ENCODE measurements at regions not wholly inside any gene's neighbourhood (a gene's known extent, or its start where the extent isn't known, plus 50 kb on each side); places are given as distances from the start of the nearest gene placed in this dataset.

DNA sequence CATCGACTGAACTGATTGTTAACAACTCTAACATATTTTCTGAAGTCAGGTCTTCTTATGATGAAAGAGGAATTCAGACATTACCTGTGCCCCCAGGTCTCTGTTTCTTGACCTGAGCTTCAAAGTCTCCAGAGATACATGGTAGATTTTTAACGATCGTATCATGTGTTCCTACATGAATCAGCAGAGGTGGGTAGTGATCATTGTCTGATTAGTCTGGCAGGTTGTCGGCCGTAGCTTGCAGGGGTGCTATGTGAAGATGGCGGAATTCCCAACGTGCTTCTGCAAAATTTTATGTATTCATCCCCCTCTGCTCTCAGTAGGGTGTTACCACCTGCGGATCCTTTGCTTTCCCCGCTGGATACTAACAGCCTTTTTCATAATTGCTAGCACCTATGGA is 581.9 kb downstream of the GATA3 start:
- DNase-seq: no peak
- peaks cover 0 to 2% of the 10 kb centered on the region in 2 donors for H3K4me1 ChIP-seq
- H3K36me3 ChIP-seq: no peaks in the 10 kb centered on the region
- H3K27me3 ChIP-seq: no peaks in the 10 kb centered on the region
- H3K9me3 ChIP-seq: no peaks in the 10 kb centered on the region
- intact Hi-C loops (cut with DNase I): no loop called here
- H3K4me3 ChIP-seq (replicated peaks in 1 of 3): no peak overlapping the region
- TF ChIP-seq, protein P1, sequence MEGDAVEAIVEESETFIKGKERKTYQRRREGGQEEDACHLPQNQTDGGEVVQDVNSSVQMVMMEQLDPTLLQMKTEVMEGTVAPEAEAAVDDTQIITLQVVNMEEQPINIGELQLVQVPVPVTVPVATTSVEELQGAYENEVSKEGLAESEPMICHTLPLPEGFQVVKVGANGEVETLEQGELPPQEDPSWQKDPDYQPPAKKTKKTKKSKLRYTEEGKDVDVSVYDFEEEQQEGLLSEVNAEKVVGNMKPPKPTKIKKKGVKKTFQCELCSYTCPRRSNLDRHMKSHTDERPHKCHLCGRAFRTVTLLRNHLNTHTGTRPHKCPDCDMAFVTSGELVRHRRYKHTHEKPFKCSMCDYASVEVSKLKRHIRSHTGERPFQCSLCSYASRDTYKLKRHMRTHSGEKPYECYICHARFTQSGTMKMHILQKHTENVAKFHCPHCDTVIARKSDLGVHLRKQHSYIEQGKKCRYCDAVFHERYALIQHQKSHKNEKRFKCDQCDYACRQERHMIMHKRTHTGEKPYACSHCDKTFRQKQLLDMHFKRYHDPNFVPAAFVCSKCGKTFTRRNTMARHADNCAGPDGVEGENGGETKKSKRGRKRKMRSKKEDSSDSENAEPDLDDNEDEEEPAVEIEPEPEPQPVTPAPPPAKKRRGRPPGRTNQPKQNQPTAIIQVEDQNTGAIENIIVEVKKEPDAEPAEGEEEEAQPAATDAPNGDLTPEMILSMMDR (IDR thresholded peaks at IDR 0.05): no peak
- TF ChIP-seq POLR2A (IDR thresholded peaks at IDR 0.05): no peak
- WGBS, 2 donors: 92 to 97% methylated on average over 9 of the region's 9 CpGs
- H3K27ac ChIP-seq: no peak overlapping the region

DNA sequence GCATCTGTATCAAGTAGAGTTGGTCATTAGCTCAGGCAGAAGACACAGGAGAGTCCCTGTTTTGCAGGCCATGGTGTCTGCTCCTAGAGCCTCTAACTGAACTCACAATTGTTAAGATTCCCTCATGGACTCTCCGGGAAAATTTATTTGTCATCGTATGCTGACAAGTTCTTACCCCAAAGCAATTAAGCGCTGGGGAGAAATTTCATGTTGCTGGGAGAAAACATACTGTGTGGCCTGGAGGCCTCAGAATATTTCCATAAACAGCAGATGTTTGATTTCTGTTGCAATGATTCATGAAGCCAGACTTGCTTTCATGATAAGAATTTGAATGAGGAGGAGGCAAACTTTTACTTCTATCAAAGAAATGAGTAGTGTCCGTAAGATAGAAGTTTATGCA is 583.2 kb downstream of the GATA3 start:
- TF ChIP-seq POLR2A (IDR thresholded peaks at IDR 0.05): no peak
- TF ChIP-seq, protein P1 (IDR thresholded peaks at IDR 0.05): no peak
- Histone ChIP-seq H3K27me3 (no peaks in the 10 kb centered on the region), H3K4me1 (peaks cover 0 to 2% of the 10 kb centered on the region in 2 donors), H3K36me3 (no peaks in the 10 kb centered on the region), H3K27ac (no peak overlapping the region), H3K9me3 (no peaks in the 10 kb centered on the region), H3K4me3 (replicated peaks in 1 of 3) (no peak overlapping the region)
- DNase-seq: no peak
- 74 to 86% methylated on average over 4 of the region's 4 CpGs for WGBS, 2 donors
- intact Hi-C loops (cut with DNase I): no loop called here

DNA sequence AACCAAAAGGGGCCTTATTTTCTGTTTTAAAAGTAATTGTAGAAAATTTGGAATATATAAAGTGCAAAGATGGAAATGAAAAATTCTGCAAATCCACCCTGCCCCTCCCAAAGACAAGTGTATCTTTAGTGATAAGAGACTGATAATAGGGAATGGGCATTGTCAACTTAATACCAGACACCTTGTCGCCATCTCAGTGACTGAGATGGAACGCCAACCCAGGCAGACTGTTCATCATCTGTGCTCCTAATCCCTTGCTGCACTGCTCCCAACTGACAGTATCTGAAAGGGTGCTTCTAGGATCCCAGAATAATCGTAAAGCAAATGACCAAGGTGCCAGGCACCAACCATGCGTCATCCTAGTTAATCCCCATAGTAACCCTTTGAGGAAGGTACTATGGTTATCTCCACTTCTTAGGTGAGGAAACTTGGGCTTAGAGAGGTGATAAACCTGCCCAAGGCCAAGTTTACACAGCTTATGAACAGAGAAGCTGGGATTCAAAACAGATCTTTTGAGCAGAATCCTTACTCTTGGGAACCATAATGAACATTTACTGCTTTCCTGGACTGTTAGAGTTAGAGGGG is 583.7 kb downstream of the GATA3 start:
- no peaks in the 10 kb centered on the region for H3K36me3 ChIP-seq
- H3K27ac ChIP-seq: no peak overlapping the region
- peaks cover 0 to 2% of the 10 kb centered on the region in 2 donors for H3K4me1 ChIP-seq
- no peak for TF ChIP-seq POLR2A (IDR thresholded peaks at IDR 0.05)
- TF ChIP-seq, protein P1 (IDR thresholded peaks at IDR 0.05): no peak
- intact Hi-C loops (cut with DNase I): no loop called here
- no peak for DNase-seq
- H3K27me3 ChIP-seq: no peaks in the 10 kb centered on the region
- no peaks in the 10 kb centered on the region for H3K9me3 ChIP-seq
- WGBS, 2 donors: 93 to 94% methylated on average over 4 of the region's 4 CpGs
- H3K4me3 ChIP-seq (replicated peaks in 1 of 3): no peak overlapping the region

DNA sequence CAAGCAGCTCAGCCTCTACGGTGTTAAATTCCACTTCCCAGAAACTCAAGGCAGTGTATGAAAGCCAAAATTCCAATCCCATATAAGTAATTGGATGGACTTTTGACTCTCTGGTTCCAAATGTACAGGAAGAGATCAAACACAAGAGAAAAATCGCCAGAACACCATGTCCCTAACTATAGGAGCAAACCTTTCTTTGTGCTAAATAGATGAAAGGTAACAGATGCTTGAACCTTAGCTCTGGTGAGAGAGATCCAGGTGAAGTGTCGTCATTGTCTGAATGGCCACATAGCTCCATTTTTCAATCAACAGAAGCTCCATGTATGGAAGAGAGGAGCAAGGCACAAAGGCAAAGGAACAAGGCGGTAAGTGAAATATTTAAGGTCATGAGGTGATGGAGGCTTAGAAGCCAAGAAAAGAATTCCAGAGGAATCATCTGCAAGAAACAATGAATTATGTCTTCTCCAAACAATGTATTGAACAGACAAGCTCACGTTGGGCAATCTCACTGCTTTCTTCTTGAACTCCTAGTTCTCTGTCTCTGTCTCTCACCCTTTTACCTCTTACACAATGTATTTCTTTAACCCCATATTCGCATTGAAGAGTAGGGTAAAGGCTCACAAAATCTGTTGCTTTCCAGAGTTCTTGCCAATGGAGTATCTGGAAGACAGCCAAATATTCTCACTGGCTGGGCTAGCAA is 585.1 kb downstream of the GATA3 start:
- H3K36me3 ChIP-seq: no peaks in the 10 kb centered on the region
- H3K9me3 ChIP-seq: no peaks in the 10 kb centered on the region
- H3K4me1 ChIP-seq: peaks cover 0 to 2% of the 10 kb centered on the region in 2 donors
- no peak overlapping the region for H3K27ac ChIP-seq
- H3K27me3 ChIP-seq: no peaks in the 10 kb centered on the region
- 54 to 55% methylated on average over 6 of the region's 6 CpGs for WGBS, 2 donors
- no peak overlapping the region for H3K4me3 ChIP-seq (replicated peaks in 1 of 3)
- DNase-seq: peak; percentile 10
- intact Hi-C loops (cut with DNase I): no loop called here
- TF ChIP-seq, protein P1 (IDR thresholded peaks at IDR 0.05): no peak
- TF ChIP-seq POLR2A (IDR thresholded peaks at IDR 0.05): no peak

DNA sequence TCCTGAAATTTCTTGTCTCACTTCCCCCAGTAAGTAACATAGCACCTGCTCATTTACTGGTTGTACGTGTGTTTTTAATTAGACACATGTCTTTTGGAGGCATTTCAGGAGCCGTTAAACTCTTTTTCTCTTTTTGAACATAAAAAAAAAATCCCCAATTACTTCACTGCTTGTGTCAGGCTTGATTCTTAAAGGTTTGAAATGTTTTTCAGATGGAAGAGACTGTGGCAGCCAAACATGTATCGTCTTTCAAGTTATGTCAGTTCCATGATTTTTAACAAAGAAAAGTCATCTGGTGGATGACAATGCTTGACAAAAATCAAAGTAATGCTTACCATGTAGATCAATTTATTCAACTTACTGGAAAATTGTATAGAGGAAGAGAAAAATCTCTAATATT is 585.8 kb downstream of the GATA3 start:
- Histone ChIP-seq H3K27me3 (no peaks in the 10 kb centered on the region), H3K9me3 (no peaks in the 10 kb centered on the region), H3K36me3 (no peaks in the 10 kb centered on the region), H3K27ac (no peak overlapping the region), H3K4me3 (replicated peaks in 1 of 3) (no peak overlapping the region), H3K4me1 (peaks cover 0 to 2% of the 10 kb centered on the region in 2 donors)
- no peak for DNase-seq
- TF ChIP-seq POLR2A (IDR thresholded peaks at IDR 0.05): no peak
- TF ChIP-seq, protein P1 (IDR thresholded peaks at IDR 0.05): no peak
- 42 to 43% methylated on average over 3 of the region's 3 CpGs for WGBS, 2 donors
- intact Hi-C loops (cut with DNase I): no loop called here

Measured in thyroid gland (tissue), 4 donors.